GM12875 (cell line): ENCODE measurements at regions not wholly inside any gene's neighbourhood (a gene's known extent, or its start where the extent isn't known, plus 50 kb on each side); places are given as distances from the start of the nearest gene placed in this dataset.

Source experiments
- H3K4me3 ChIP-seq: one replicate; pipeline ENCODE4 v1.5.1; 2011; ENCODE audit warnings: low read depth, low read length, control low read depth
- CTCF ChIP-seq: IDR thresholded peaks from 2 replicates; pipeline ENCODE4 v1.5.1; 2011; ENCODE audit warnings: low read depth, mild to moderate bottlenecking, control low read depth, inconsistent platforms, low read length, moderate library complexity, borderline replicate concordance; ENCODE audit not compliant: insufficient read depth

GRCh38 chr2:7803515-7803914 is 878.3 kb upstream of the ID2 start:
- H3K4me3 ChIP-seq: no peak overlapping the region
- TF ChIP-seq CTCF: no peak

- H3K4me3 ChIP-seq: no peak overlapping the region
- TF ChIP-seq CTCF: no peak
Observed at GRCh38 chr2:7809640-7810039, 872.2 kb upstream of the ID2 start.

- TF ChIP-seq CTCF: no peak
- H3K4me3 ChIP-seq: no peak overlapping the region
Observed at GRCh38 chr2:7811073-7811472, 870.8 kb upstream of the ID2 start.

- no peak for TF ChIP-seq CTCF
- H3K4me3 ChIP-seq: no peak overlapping the region
Observed at GRCh38 chr2:7812231-7812995, 869.4 kb upstream of the ID2 start.

GRCh38 chr2:7813541-7814292 is 868.1 kb upstream of the ID2 start:
- no peak for TF ChIP-seq CTCF
- no peak overlapping the region for H3K4me3 ChIP-seq

GRCh38 chr2:7815726-7816125 is 866.1 kb upstream of the ID2 start:
- H3K4me3 ChIP-seq: no peak overlapping the region
- no peak for TF ChIP-seq CTCF

GRCh38 chr2:7816233-7816632 is 865.6 kb upstream of the ID2 start:
- no peak for TF ChIP-seq CTCF
- H3K4me3 ChIP-seq: no peak overlapping the region
